ENCODE measurements at regions not wholly inside any gene's neighbourhood (a gene's known extent, or its start where the extent isn't known, plus 50 kb on each side); places are given as distances from the start of the nearest gene placed in this dataset.

DNA sequence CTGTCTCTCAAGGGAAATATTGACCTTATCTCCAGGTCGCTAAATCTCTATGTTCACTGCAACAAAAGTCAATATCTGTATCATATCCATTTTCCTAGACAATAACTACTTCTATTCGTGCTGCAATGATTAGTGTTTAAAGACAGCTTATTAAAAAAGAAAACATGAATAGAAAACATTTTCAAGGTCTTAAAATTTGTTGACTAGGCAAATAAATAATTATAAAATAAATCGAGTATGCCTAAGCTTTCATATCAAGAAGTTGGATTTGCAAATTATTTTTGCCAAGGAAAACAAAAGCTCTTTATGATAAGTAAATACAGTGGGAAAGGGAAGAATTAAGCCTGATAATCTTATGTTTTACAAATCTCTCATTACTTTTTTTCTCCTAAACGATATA, 428.5 kb downstream of the NUP35 start:
- intact Hi-C loops (cut with DNase I): no loop called here
- H3K27me3 ChIP-seq (replicated peaks; ENCODE audit: insufficient read depth): no peaks in the 10 kb centered on the region
- no peak for TF ChIP-seq POLR2A (IDR thresholded peaks at IDR 0.05)
- TF ChIP-seq, protein P1, sequence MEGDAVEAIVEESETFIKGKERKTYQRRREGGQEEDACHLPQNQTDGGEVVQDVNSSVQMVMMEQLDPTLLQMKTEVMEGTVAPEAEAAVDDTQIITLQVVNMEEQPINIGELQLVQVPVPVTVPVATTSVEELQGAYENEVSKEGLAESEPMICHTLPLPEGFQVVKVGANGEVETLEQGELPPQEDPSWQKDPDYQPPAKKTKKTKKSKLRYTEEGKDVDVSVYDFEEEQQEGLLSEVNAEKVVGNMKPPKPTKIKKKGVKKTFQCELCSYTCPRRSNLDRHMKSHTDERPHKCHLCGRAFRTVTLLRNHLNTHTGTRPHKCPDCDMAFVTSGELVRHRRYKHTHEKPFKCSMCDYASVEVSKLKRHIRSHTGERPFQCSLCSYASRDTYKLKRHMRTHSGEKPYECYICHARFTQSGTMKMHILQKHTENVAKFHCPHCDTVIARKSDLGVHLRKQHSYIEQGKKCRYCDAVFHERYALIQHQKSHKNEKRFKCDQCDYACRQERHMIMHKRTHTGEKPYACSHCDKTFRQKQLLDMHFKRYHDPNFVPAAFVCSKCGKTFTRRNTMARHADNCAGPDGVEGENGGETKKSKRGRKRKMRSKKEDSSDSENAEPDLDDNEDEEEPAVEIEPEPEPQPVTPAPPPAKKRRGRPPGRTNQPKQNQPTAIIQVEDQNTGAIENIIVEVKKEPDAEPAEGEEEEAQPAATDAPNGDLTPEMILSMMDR (IDR thresholded peaks at IDR 0.05): no peak
- TF ChIP-seq POLR2AphosphoS5 (IDR thresholded peaks at IDR 0.05): no peak
- H3K27ac ChIP-seq: no peak overlapping the region
- WGBS: 45% methylated on average over 4 of the region's 4 CpGs
- H3K9me3 ChIP-seq: no peaks in the 10 kb centered on the region
- no peak for DNase-seq (ENCODE audit: low spot score)
- H3K4me1 ChIP-seq (replicated peaks): no peaks in the 10 kb centered on the region
- H3K36me3 ChIP-seq: no peaks in the 10 kb centered on the region
- H3K4me3 ChIP-seq: no peak overlapping the region

DNA sequence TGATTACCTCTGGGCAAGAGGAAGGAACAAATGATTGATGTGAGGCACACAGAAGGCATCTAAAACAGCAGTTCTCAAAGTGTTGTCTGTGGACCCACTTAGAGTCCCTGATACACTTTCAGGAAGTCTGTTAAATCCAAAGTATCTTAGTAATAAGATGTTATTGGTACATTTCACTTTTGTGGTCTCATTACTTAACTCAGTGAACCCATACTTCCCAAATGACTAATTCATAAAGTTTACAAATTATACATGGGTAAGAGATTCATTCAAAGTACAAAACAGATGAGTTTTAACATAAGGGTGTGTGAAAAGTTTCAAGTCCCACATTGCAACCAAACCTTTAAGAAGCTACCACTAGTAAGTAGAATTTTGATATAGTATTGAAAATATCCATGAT, 440.5 kb downstream of the NUP35 start:
- intact Hi-C loops (cut with DNase I): no loop called here
- no peaks in the 10 kb centered on the region for H3K9me3 ChIP-seq

DNA sequence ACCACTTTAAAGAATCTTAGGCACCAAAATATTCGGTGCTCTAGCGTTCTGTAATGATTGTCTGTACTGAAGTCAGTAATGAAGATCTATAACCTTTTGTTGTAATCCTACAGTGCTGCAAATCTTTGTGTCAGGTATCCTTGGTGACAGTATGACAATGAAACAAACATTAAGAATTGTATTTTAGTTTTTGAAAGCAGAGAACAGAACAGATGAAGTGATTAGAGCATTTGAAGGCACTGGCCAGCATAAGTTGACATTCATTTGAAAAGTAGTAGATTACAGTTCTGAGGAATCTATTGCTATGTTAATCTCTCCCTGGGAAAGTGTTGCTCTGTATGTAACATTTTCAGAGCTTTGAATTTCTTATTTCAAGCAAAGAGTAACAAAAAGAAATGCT, 451.2 kb downstream of the NUP35 start:
- no peak for TF ChIP-seq POLR2AphosphoS5 (IDR thresholded peaks at IDR 0.05)
- TF ChIP-seq POLR2A (IDR thresholded peaks at IDR 0.05): no peak
- TF ChIP-seq, protein P1 (IDR thresholded peaks at IDR 0.05): no peak
- intact Hi-C loops (cut with DNase I): no loop called here
- Histone ChIP-seq H3K36me3 (no peaks in the 10 kb centered on the region), H3K27me3 (replicated peaks; ENCODE audit: insufficient read depth) (no peaks in the 10 kb centered on the region), H3K4me1 (replicated peaks) (no peaks in the 10 kb centered on the region), H3K27ac (no peak overlapping the region), H3K4me3 (no peak overlapping the region), H3K9me3 (no peaks in the 10 kb centered on the region)
- 39% methylated on average over 2 of the region's 2 CpGs for WGBS
- no peak for DNase-seq (ENCODE audit: low spot score)

More for the DNA sequence above, 440.5 kb downstream of the NUP35 start:
- no peaks in the 10 kb centered on the region for H3K4me1 ChIP-seq (replicated peaks)
- H3K36me3 ChIP-seq: no peaks in the 10 kb centered on the region
- H3K27me3 ChIP-seq (replicated peaks; ENCODE audit: insufficient read depth): no peaks in the 10 kb centered on the region
- TF ChIP-seq, protein P1 (IDR thresholded peaks at IDR 0.05): no peak
- no peak for TF ChIP-seq POLR2A (IDR thresholded peaks at IDR 0.05)
- no peak for TF ChIP-seq POLR2AphosphoS5 (IDR thresholded peaks at IDR 0.05)
- no peak for DNase-seq (ENCODE audit: low spot score)
- no peak overlapping the region for H3K4me3 ChIP-seq
- H3K27ac ChIP-seq: no peak overlapping the region

DNA sequence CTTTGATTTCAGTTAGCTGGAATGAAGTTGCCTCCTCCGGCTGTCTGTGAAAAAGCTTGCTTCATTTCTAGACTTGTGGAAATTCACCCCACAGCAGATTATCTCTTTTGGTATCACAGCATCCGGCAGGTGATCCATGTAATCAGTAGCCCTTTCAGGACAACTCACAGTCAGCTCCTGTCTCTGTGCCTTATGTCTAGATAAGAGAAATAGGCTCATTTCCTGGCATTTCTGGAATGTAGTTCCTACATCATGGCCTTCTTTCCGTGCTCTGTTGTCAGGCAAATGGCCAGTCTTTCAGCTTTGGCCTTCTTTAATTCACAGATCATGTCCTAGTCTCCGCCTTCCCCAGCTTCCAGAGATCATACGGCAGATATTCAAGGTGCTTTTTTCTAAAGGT, 455.4 kb downstream of the NUP35 start:
- Histone ChIP-seq H3K4me1 (replicated peaks) (no peaks in the 10 kb centered on the region), H3K4me3 (no peak overlapping the region), H3K27me3 (replicated peaks; ENCODE audit: insufficient read depth) (no peaks in the 10 kb centered on the region), H3K27ac (no peak overlapping the region), H3K9me3 (no peaks in the 10 kb centered on the region), H3K36me3 (no peaks in the 10 kb centered on the region)
- TF ChIP-seq, protein P1 (IDR thresholded peaks at IDR 0.05): no peak
- TF ChIP-seq POLR2AphosphoS5 (IDR thresholded peaks at IDR 0.05) (no peak), POLR2A (IDR thresholded peaks at IDR 0.05) (no peak)
- intact Hi-C loops (cut with DNase I): no loop called here
- DNase-seq (ENCODE audit: low spot score): no peak
- WGBS: 71% methylated on average over 5 of the region's 5 CpGs

DNA sequence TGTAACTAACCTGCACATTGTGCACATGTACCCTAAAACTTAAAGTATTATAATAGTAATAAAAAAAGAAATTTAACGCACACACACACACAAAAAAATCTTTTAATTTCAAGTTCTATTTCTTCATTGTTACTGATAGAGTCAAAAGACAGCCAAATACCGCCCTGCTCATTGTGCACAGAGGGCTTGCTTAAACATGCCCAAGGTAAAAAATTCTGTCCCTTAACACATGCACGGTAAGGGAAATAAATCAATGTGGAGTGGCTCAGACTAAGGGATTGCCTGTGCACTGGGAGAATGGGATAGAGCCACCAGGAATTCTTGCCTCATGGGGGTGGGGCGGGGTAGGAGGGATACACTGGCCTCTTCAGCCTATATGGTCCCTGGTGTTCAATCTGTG, 468.0 kb downstream of the NUP35 start:
- WGBS: 44% methylated on average over 4 of the region's 4 CpGs
- TF ChIP-seq POLR2AphosphoS5 (IDR thresholded peaks at IDR 0.05): no peak
- TF ChIP-seq, protein P1 (IDR thresholded peaks at IDR 0.05): no peak
- TF ChIP-seq POLR2A (IDR thresholded peaks at IDR 0.05): no peak
- intact Hi-C loops (cut with DNase I): no loop called here

More for the DNA sequence above, 468.0 kb downstream of the NUP35 start:
- DNase-seq (ENCODE audit: low spot score): no peak
- Histone ChIP-seq H3K27ac (no peak overlapping the region), H3K36me3 (no peaks in the 10 kb centered on the region), H3K27me3 (replicated peaks; ENCODE audit: insufficient read depth) (no peaks in the 10 kb centered on the region), H3K4me1 (replicated peaks) (no peaks in the 10 kb centered on the region), H3K9me3 (no peaks in the 10 kb centered on the region), H3K4me3 (no peak overlapping the region)
